Dermis microvascular lymphatic vessel endothelial cell (primary cell): ENCODE measurements at regions not wholly inside any gene's neighbourhood (a gene's known extent, or its start where the extent isn't known, plus 50 kb on each side); places are given as distances from the start of the nearest gene placed in this dataset.

Experiments
- DNase-seq, 2 donors: peaks; one replicate each; pipeline versions ENCODE4 v3.0.0 to v3.0.0-alpha.2; 2010; ENCODE audit warnings: low read depth in 2 of 2

- DNase-seq = no peak
Measured at GRCh38 chr13:22642088-22642487, 538.7 kb upstream of the SGCG start.

- no peak for DNase-seq
Measured at GRCh38 chr13:22644941-22645340, 535.8 kb upstream of the SGCG start.

DNA sequence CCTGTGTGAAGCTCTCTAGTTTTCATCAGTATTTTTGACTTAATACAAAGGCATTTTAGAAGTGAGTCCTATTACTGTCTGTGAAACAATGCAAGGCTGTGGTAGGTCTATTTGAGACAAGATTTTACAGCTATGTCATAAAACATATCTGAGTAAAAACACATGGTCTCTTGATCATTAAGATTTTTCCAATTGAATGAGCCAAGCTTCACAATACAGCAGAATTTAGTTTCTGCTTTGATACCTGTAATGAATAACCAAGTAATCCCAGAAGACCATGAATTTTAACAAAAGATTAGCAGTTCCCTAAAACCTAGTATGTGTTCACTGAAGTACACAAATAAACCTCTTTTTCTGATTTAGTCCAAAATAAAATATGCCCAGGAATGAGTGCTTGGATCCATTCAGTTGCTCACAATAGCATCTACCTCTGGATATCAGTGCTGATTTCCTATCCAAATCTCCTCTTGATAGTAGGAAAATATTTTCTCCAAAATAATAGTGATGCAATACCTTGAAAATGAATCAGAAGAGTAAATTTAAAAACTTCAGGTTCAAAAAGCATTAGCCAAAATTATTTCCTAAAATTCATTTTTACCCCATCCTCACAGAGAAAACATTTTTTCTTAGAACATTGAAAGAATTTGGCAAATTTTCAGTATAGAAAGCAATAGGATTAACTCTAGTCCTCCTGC lies 533.5 kb upstream of the SGCG start:
- no peak for DNase-seq

- DNase-seq = no peak
Measured at GRCh38 chr13:22648320-22648801, 532.4 kb upstream of the SGCG start.

GRCh38 chr13:22652796-22653195 lies 528.0 kb upstream of the SGCG start:
- no peak for DNase-seq

DNA sequence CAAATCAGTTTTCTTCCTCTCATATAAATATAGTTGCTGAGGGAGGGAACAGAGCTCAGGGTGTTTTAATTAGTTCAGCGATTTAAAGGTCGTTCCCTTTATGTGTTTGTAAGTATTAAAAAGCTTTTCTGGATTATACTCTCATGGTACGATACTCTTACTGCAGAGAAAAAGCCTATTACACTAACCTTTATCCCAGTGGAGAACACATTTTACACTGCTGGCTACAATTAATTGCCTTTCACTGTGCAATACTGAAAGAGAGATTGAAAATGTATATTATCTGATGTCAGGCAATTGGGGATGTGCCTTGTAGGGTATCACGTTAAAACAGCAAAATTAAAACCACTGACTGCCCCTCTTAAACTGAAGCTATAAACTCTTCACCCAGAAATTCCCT lies 526.9 kb upstream of the SGCG start:
- no peak for DNase-seq

DNA sequence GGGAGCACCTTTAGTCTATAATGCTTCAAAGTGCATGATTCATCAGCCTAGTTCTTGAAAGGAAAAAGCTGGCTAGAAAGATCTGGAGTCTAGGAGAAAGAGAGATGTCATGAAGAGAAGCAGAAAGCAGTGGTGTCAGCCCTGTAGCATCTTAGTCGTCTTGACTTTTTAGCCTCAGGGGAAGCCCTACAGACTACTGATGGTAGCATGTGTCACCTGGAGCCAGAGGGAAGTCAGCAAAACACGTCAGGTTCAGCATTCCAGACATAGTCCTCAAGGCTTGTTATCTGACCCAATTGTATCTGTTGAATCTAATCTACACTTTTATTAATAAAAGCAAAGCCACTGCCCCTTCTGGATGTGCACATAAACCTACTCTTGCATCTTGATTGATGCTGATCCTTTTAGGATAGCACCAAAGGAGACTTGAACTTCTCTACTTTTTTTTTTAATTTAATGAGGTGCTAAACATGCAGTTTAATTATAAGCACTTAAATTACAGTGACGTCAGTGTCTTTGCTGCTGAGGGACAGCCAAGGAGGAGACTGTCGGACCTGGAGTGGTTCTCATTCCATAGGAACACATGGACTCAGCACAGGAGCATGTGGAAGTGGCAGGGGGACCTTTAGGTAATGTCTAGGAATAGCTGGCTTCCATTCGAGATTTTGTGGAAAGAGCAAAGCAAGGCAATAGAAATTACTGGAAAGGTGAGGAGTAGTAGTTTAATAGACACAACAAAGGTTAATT lies 525.5 kb upstream of the SGCG start:
- DNase-seq = no peak

DNA sequence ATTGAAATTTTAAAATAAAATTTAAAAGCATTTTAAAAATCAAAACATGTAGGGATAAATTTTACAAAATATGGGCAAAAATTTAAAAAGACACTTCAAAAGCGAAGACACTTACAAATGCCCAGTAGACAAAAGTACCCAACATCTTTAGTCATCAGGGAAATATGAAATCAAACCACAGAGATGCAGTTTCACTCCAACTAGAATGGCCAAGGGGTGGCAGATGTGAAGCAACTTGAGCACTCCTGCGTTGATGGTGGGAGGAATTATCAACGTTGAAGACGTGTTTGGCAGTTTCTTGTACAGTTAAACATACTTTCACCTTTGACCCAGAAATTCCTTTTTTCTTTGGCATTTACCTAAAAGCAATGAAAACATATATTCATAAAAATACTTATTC lies 518.0 kb upstream of the SGCG start:
- no peak for DNase-seq

DNA sequence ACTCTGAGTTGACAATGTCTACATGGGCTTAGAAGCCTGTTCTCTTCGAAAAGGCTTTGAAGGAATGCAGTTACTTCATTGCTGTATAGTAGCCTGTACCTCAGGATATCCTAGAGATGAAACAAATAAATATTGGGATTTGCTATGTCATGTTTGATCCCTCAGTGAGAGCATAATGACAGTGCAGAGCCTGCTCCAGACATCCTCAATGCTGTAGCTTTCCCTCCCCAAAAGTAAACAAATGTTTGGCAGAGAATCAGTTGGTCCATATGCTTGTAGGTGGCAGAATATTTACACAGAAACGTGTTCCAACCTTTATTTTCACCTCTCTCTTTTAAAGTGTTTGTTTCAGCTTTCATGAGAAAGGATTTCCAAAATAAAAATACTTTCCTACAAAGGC lies 515.3 kb upstream of the SGCG start:
- no peak for DNase-seq

DNA sequence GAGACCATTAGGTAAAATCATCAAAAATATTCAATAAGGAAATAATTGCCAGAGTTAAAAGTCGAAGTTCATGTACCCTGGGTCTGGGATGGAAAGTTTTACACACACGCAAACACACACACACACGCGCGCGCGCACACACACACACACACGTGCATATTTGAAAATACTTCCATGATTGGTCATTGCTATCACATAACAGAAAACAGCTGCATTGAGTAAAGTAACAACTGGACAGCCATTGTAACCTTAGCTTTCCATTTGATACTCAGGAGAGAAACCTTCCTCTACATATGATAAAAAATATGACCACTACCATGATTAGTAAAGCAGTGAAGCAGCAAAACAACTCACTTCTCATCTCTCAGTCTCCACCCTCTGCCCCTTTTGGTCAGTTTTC lies 490.0 kb upstream of the SGCG start:
- DNase-seq = no peak

GRCh38 chr13:22693691-22694090 lies 487.1 kb upstream of the SGCG start:
- DNase-seq = no peak

GRCh38 chr13:22696433-22696832 lies 484.3 kb upstream of the SGCG start:
- DNase-seq = no peak

DNA sequence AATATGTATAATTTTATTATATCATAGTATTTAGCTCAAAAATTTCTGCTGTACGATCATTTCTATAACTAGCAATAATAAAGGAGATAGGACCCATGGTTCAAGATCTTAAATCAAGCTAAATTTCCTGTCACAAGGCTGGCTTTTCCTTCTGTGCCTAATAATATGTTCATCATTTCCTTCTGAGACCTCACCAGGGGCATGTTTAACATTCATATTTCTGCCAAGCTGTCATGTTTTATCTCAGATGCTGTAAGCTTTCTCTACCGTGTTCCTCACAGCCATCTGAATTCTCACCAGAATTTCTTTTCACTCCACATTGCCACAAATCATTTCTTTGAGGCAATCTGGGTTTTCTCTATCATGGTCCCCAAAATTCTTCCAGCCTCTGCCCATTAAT lies 482.3 kb upstream of the SGCG start:
- no peak for DNase-seq

- DNase-seq = no peak
Measured at GRCh38 chr13:22700246-22700887, 480.4 kb upstream of the SGCG start.

DNA sequence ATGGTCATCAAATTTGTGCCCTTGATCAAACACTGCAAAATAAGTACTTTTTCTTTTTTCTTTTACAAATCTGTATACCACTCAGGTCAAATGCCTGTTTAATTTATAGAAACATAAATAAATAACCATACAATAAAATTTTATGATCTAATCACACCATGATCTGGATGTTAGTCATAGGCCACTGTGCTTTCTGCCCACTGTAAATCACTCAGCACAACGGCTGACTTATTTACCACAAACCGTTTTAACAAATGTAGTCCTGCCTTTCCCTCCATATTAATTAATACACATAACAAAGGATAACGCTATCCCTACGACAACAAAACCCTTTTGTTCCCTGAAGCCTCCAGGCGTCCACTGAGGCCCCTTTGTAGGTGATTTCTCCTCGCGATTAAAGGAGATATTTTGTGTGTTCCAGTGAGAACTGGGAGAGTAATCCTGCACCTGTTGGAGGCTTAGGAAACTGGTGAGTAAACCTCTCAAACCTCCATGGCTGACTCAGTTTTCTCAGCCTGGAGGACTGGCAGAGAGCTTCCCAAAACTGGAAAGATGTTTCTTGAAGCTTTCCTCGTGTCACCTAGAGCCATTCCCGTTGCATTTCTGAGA lies 477.1 kb upstream of the SGCG start:
- DNase-seq = no peak

DNA sequence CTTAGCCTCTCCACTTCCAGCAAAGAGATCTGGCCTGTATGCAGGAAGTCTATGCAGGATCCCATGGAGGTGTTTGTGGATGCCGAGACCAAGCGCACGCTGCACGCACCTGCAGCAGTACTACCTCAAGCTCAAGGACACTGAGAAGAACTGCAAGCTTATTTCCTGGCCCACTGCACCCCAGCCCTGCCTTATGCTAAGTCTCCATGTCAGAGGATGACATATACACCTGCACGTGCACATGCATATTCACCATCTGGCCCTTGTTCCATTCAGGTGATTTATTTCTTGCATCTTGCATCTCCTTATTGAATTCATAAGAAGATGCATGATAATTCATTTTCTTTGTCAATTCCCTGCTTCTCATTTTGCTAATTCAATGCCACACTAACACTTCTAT lies 472.8 kb upstream of the SGCG start:
- DNase-seq = no peak

DNA sequence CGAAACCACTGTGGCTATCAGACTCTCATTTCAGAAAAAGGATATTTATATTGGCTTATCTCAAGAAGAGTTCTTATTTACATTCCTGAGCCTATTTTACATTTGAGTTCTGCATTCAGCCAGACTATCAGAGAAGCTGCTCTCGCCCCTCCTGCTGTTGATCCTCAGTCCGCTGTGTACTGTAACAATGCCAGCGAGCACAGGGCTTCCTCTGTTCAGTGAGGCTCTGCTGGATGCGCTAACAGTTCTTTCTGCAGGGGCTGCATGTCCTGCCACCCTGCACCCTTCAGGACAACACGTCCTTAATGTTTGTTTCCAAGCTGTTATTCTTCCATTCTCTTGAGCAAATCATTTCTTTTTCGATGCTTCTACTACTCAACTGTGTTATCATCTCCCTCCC lies 463.7 kb upstream of the SGCG start:
- DNase-seq = no peak

DNA sequence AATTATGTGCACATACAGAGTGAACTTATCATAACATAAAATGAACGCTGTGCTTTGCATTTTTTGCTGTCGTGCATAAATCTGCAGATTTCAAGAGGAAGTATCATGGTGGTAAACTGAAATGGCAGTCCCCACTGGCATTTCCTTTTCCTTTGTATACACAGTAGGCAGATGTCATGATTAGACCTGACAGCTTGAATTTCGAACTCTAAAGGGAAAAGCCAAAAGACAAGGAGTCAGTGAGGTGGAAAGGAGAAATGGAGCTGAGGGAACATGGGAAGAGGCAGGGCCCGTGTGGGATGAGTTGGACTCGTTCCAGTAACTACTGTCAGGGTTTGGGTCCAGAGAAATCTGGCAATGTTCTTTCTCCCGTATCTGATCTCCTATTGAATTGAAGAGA lies 454.1 kb upstream of the SGCG start:
- no peak for DNase-seq

DNA sequence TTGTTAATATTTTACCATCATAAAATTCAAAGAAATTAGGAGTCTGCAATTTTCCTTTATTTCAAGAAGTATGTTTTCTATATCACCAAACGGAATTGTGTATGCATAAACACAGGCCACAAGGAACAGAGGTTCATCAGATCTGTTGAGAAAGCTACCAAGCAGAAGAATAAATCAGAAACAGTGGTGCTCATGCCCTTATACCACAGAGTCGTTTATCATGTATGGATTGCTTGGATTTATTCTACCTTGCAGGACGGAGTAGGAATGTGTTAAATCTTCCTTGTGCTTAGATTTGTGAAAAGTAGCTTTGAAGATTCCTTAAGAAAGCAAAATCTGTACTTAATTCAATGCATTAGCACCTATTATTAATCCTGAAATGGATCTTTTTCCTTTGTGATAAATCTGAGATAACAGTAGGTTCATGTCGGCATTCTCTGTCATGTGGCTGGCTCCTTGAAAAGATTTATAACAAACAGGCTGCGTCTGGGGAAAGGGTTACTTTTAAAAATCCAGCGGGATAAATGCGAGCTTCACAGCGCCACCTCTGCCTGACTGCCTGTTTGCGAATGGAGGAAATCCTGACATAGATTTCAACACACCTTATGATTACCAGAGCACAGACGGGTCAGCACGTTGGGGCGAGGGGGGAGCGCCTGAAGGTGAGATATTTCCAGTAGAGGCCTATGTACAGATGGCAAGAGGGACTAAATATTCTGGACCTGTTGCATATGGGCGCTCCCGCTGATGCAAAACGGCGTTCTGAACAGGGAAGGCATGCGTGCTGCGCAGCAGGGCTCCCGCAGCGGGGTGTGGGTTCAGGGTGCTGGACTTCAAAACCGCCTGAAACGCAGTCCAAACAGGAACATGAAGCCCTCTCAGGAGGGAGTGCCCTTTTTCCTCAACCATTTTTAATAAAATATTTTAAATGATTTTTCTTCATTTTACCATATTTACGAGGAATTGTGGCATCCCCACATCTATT lies 445.5 kb upstream of the SGCG start:
- no peak for DNase-seq

GRCh38 chr13:22736084-22736767 lies 444.6 kb upstream of the SGCG start:
- DNase-seq = no peak

DNA sequence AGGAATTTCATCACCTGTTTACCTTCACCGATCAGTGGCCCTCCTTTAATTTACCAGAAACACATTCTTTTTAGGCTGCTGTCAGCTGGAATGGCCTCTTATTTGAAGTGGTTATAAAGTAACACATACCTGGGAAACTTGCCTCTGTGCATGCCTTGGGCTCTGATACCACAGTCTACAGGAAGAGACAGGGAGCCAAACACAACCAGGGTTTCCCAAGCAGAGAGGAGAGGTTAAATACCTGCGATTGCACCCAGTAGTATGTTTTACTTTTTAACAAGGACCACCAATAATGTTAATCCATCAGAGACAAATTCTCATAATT lies 444.0 kb upstream of the SGCG start:
- DNase-seq = no peak
